ENCODE measurements at regions not wholly inside any gene's neighbourhood (a gene's known extent, or its start where the extent isn't known, plus 50 kb on each side); places are given as distances from the start of the nearest gene placed in this dataset.
"Not testable (repeated sequence)": the region's sequence is repeated elsewhere in the genome, so short reads cannot be mapped to it uniquely, and the experiment has no call there.

GRCh38 chr10:47711428-47711827 lies 52.0 kb downstream of the SYT15B start:
- intact Hi-C loops (cut with micrococcal nuclease); ATAC-seq; H3K4me3 ChIP-seq (ENCODE audit: low read length); H3K36me3 ChIP-seq (ENCODE audit: low read depth, low read length); H3K4me1 ChIP-seq (ENCODE audit: insufficient read depth, low read length); H3K27me3 ChIP-seq (ENCODE audit: low read length); H3K4me2 ChIP-seq (ENCODE audit: low read length); H3K27ac ChIP-seq (ENCODE audit: low read length); H2AFZ ChIP-seq (ENCODE audit: low read length); H3K9ac ChIP-seq (ENCODE audit: low read length); H3F3A ChIP-seq (ENCODE audit: low read length, unreplicated experiment); H3K9me2 ChIP-seq (replicated peaks; ENCODE audit: low read length); BruUV-seq (replicated peaks); DNase-seq; H3K79me2 ChIP-seq (ENCODE audit: low read length); POLR2A ChIA-PET (ENCODE audit: unreplicated experiment); H3K9me3 ChIP-seq (ENCODE audit: low read length); CTCF ChIA-PET; H4K20me1 ChIP-seq (ENCODE audit: low read length): not testable (repeated sequence)

GRCh38 chr10:47710443-47710842 lies 52.9 kb downstream of the SYT15B start:
- H3K4me1 ChIP-seq (ENCODE audit: insufficient read depth, low read length); H3F3A ChIP-seq (ENCODE audit: low read length, unreplicated experiment); H3K4me3 ChIP-seq (ENCODE audit: low read length); DNase-seq; H3K9ac ChIP-seq (ENCODE audit: low read length); CTCF ChIA-PET; H3K79me2 ChIP-seq (ENCODE audit: low read length); BruUV-seq (replicated peaks); intact Hi-C loops (cut with micrococcal nuclease); H3K4me2 ChIP-seq (ENCODE audit: low read length); H3K36me3 ChIP-seq (ENCODE audit: low read depth, low read length); ATAC-seq; H2AFZ ChIP-seq (ENCODE audit: low read length); H4K20me1 ChIP-seq (ENCODE audit: low read length); H3K9me2 ChIP-seq (replicated peaks; ENCODE audit: low read length); H3K27me3 ChIP-seq (ENCODE audit: low read length); H3K27ac ChIP-seq (ENCODE audit: low read length); H3K9me3 ChIP-seq (ENCODE audit: low read length); POLR2A ChIA-PET (ENCODE audit: unreplicated experiment): not testable (repeated sequence)

GRCh38 chr10:47705698-47706414 lies 57.5 kb downstream of the SYT15B start:
- POLR2A ChIA-PET (ENCODE audit: unreplicated experiment); H3K9me3 ChIP-seq (ENCODE audit: low read length); H3K4me2 ChIP-seq (ENCODE audit: low read length); H3K36me3 ChIP-seq (ENCODE audit: low read depth, low read length); intact Hi-C loops (cut with micrococcal nuclease); CTCF ChIA-PET; BruUV-seq (replicated peaks); H3K27ac ChIP-seq (ENCODE audit: low read length); H3K9ac ChIP-seq (ENCODE audit: low read length); H3K9me2 ChIP-seq (replicated peaks; ENCODE audit: low read length); H3K4me1 ChIP-seq (ENCODE audit: insufficient read depth, low read length); H3K79me2 ChIP-seq (ENCODE audit: low read length); H2AFZ ChIP-seq (ENCODE audit: low read length); H4K20me1 ChIP-seq (ENCODE audit: low read length); H3K27me3 ChIP-seq (ENCODE audit: low read length); H3F3A ChIP-seq (ENCODE audit: low read length, unreplicated experiment): not testable (repeated sequence)
- ATAC-seq = peak; percentile 98
- DNase-seq = peak; percentile 1
- H3K4me3 ChIP-seq (ENCODE audit: low read length) = peak overlapping the region; percentile 53; the same call in 1 of the 2 replicates

- DNase-seq; H3K4me3 ChIP-seq (ENCODE audit: low read length); BruUV-seq (replicated peaks); H3K9ac ChIP-seq (ENCODE audit: low read length); H2AFZ ChIP-seq (ENCODE audit: low read length); H3K4me2 ChIP-seq (ENCODE audit: low read length); H3F3A ChIP-seq (ENCODE audit: low read length, unreplicated experiment); H3K27ac ChIP-seq (ENCODE audit: low read length); H4K20me1 ChIP-seq (ENCODE audit: low read length); H3K9me2 ChIP-seq (replicated peaks; ENCODE audit: low read length); H3K27me3 ChIP-seq (ENCODE audit: low read length); H3K36me3 ChIP-seq (ENCODE audit: low read depth, low read length); ATAC-seq; POLR2A ChIA-PET (ENCODE audit: unreplicated experiment); H3K79me2 ChIP-seq (ENCODE audit: low read length); CTCF ChIA-PET; H3K9me3 ChIP-seq (ENCODE audit: low read length); H3K4me1 ChIP-seq (ENCODE audit: insufficient read depth, low read length); intact Hi-C loops (cut with micrococcal nuclease): not testable (repeated sequence)
Measured at GRCh38 chr10:47701285-47701684, 62.1 kb downstream of the SYT15B start.

- H3K79me2 ChIP-seq (ENCODE audit: low read length); H3K9ac ChIP-seq (ENCODE audit: low read length); H3K27me3 ChIP-seq (ENCODE audit: low read length); ATAC-seq; DNase-seq; intact Hi-C loops (cut with micrococcal nuclease); H3K9me2 ChIP-seq (replicated peaks; ENCODE audit: low read length); H3K27ac ChIP-seq (ENCODE audit: low read length); H2AFZ ChIP-seq (ENCODE audit: low read length); H3K36me3 ChIP-seq (ENCODE audit: low read depth, low read length); H3K4me2 ChIP-seq (ENCODE audit: low read length); BruUV-seq (replicated peaks); H3K4me1 ChIP-seq (ENCODE audit: insufficient read depth, low read length); POLR2A ChIA-PET (ENCODE audit: unreplicated experiment); H3K9me3 ChIP-seq (ENCODE audit: low read length); CTCF ChIA-PET; H3K4me3 ChIP-seq (ENCODE audit: low read length); H4K20me1 ChIP-seq (ENCODE audit: low read length); H3F3A ChIP-seq (ENCODE audit: low read length, unreplicated experiment): not testable (repeated sequence)
Measured at GRCh38 chr10:47699854-47700253, 63.5 kb downstream of the SYT15B start.

GRCh38 chr10:47696170-47696569 lies 67.2 kb downstream of the SYT15B start:
- H3K9me2 ChIP-seq (replicated peaks; ENCODE audit: low read length); H3K4me2 ChIP-seq (ENCODE audit: low read length): not testable (repeated sequence)

GRCh38 chr10:47695149-47695548 lies 68.2 kb downstream of the SYT15B start:
- H3K27me3 ChIP-seq (ENCODE audit: low read length); H3K79me2 ChIP-seq (ENCODE audit: low read length); H3K9me3 ChIP-seq (ENCODE audit: low read length); H3K36me3 ChIP-seq (ENCODE audit: low read depth, low read length); intact Hi-C loops (cut with micrococcal nuclease); DNase-seq; H3K4me3 ChIP-seq (ENCODE audit: low read length); POLR2A ChIA-PET (ENCODE audit: unreplicated experiment); H2AFZ ChIP-seq (ENCODE audit: low read length); H3K4me2 ChIP-seq (ENCODE audit: low read length); CTCF ChIA-PET; H3K9me2 ChIP-seq (replicated peaks; ENCODE audit: low read length); H3F3A ChIP-seq (ENCODE audit: low read length, unreplicated experiment); ATAC-seq; BruUV-seq (replicated peaks); H3K27ac ChIP-seq (ENCODE audit: low read length); H4K20me1 ChIP-seq (ENCODE audit: low read length); H3K4me1 ChIP-seq (ENCODE audit: insufficient read depth, low read length); H3K9ac ChIP-seq (ENCODE audit: low read length): not testable (repeated sequence)

More at GRCh38 chr10:47696170-47696569, 67.2 kb downstream of the SYT15B start:
- DNase-seq; H3F3A ChIP-seq (ENCODE audit: low read length, unreplicated experiment); H3K27me3 ChIP-seq (ENCODE audit: low read length); BruUV-seq (replicated peaks); intact Hi-C loops (cut with micrococcal nuclease); H3K9me3 ChIP-seq (ENCODE audit: low read length); CTCF ChIA-PET; H3K4me3 ChIP-seq (ENCODE audit: low read length); POLR2A ChIA-PET (ENCODE audit: unreplicated experiment); H3K4me1 ChIP-seq (ENCODE audit: insufficient read depth, low read length); ATAC-seq; H4K20me1 ChIP-seq (ENCODE audit: low read length); H3K27ac ChIP-seq (ENCODE audit: low read length); H2AFZ ChIP-seq (ENCODE audit: low read length); H3K9ac ChIP-seq (ENCODE audit: low read length); H3K36me3 ChIP-seq (ENCODE audit: low read depth, low read length); H3K79me2 ChIP-seq (ENCODE audit: low read length): not testable (repeated sequence)

Data from PC-3 (cell line).